ENCODE measurements at regions not wholly inside any gene's neighbourhood (a gene's known extent, or its start where the extent isn't known, plus 50 kb on each side); places are given as distances from the start of the nearest gene placed in this dataset.

DNA sequence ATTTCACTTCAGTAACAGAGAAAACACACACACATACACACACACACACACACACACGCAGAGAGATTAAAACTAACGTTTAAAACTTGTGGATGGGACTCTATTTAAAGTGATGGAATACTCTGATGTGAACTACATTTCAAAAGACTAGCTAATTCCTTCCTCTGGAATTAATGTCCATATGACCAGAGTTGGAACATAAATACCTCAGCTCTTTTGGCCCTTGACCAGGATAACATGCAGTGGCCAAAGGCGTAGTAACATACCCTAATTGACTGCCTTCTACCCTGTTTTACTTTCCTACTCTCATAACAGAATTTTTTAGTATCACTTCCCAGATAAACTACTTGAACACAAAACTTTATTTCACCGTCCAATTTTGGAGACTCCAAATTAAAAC lies 671.3 kb upstream of the CHAC2 start:
- Histone ChIP-seq H3K36me3 (ENCODE audit: control insufficient read depth, insufficient read depth, low read length) (no peaks in the 10 kb centered on the region), H3K4me1 (ENCODE audit: control insufficient read depth, insufficient read depth, low read length) (peaks cover 2% of the 10 kb centered on the region), H3K27me3 (ENCODE audit: control insufficient read depth, insufficient read depth, low read length) (no peaks in the 10 kb centered on the region), H3K27ac (ENCODE audit: low read length) (no peak overlapping the region), H3K9me3 (ENCODE audit: control insufficient read depth, low read depth, low read length) (no peaks in the 10 kb centered on the region), H3K4me3 (ENCODE audit: low read length) (no peak overlapping the region)
- no peak for DNase-seq
- WGBS (ENCODE audit: insufficient coverage, low lambda C conversion rate), result 91% methylated on average over 1 of the region's 4 CpGs

DNA sequence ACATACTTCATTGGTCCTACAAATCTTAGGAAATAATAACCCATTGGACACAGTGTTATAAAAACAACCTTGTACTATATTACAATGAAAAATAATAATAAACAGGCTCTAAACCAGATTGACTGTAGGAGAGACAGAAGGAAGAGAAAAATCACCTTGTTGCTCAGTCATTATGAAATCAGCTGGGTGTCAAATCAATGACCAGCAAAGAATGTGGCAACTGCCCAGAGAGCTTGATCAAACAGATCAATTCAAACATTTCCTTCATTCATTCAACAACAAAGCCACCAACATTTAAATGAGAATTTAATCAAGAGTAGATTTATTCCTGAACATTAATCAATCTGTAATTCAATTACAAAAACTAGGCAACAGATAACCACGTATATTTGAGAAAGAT lies 671.9 kb upstream of the CHAC2 start:
- WGBS (ENCODE audit: insufficient coverage, low lambda C conversion rate), result 100% methylated on average over 1 of the region's 1 CpG
- Histone ChIP-seq H3K9me3 (ENCODE audit: control insufficient read depth, low read depth, low read length) (no peaks in the 10 kb centered on the region), H3K4me1 (ENCODE audit: control insufficient read depth, insufficient read depth, low read length) (peaks cover 2% of the 10 kb centered on the region), H3K27me3 (ENCODE audit: control insufficient read depth, insufficient read depth, low read length) (no peaks in the 10 kb centered on the region), H3K4me3 (ENCODE audit: low read length) (no peak overlapping the region), H3K27ac (ENCODE audit: low read length) (no peak overlapping the region), H3K36me3 (ENCODE audit: control insufficient read depth, insufficient read depth, low read length) (no peaks in the 10 kb centered on the region)
- DNase-seq, result no peak

DNA sequence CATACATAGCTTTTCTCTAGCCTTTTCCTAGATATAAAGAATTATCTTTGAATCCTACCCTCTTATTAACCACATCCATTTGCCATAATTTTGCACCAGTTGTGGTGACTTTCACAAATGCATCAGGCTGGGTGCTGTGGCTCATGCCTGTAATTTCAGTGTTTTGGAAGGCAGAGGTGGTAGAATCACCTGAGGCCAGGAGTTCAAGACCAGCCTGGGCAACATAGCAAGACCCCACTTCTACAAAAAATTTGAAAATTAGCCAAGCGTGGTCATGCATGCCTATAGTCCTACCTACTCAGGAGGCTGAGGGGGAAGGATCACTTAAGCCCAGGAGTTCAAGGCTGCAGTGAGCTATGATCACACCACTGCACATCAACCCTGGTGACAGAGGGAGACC lies 672.4 kb upstream of the CHAC2 start:
- no peak for DNase-seq
- no CpG with 5 or more reads among the region's 1 CpG for WGBS (ENCODE audit: insufficient coverage, low lambda C conversion rate)
- no peak overlapping the region for H3K4me3 ChIP-seq (ENCODE audit: low read length)
- H3K27me3 ChIP-seq (ENCODE audit: control insufficient read depth, insufficient read depth, low read length), result no peaks in the 10 kb centered on the region
- no peaks in the 10 kb centered on the region for H3K36me3 ChIP-seq (ENCODE audit: control insufficient read depth, insufficient read depth, low read length)
- H3K27ac ChIP-seq (ENCODE audit: low read length), result no peak overlapping the region
- no peaks in the 10 kb centered on the region for H3K9me3 ChIP-seq (ENCODE audit: control insufficient read depth, low read depth, low read length)
- H3K4me1 ChIP-seq (ENCODE audit: control insufficient read depth, insufficient read depth, low read length), result peaks cover 2% of the 10 kb centered on the region

DNA sequence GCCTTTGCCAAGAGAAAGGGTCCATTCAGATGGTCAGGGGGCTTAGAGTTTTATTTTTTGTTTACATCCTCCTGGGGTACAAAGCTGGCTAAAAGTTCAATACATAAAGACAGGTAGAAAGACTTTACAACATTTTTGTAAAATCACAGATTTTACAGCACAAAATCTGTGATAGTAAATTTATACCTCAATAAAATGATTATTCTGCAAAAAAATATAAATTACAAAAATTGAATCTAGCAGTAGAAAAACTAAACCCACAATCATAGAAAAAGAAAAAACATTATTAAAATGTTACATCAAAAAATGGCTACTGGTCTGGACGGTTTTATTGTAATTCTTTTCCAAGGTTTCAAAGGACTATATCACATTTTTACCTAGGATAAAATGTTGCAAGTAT lies 674.2 kb upstream of the CHAC2 start:
- Histone ChIP-seq H3K9me3 (ENCODE audit: control insufficient read depth, low read depth, low read length) (no peaks in the 10 kb centered on the region), H3K27me3 (ENCODE audit: control insufficient read depth, insufficient read depth, low read length) (no peaks in the 10 kb centered on the region), H3K4me3 (ENCODE audit: low read length) (no peak overlapping the region), H3K27ac (ENCODE audit: low read length) (no peak overlapping the region), H3K36me3 (ENCODE audit: control insufficient read depth, insufficient read depth, low read length) (no peaks in the 10 kb centered on the region), H3K4me1 (ENCODE audit: control insufficient read depth, insufficient read depth, low read length) (no peaks in the 10 kb centered on the region)
- no peak for DNase-seq
- 100% methylated on average over 1 of the region's 1 CpG for WGBS (ENCODE audit: insufficient coverage, low lambda C conversion rate)

DNA sequence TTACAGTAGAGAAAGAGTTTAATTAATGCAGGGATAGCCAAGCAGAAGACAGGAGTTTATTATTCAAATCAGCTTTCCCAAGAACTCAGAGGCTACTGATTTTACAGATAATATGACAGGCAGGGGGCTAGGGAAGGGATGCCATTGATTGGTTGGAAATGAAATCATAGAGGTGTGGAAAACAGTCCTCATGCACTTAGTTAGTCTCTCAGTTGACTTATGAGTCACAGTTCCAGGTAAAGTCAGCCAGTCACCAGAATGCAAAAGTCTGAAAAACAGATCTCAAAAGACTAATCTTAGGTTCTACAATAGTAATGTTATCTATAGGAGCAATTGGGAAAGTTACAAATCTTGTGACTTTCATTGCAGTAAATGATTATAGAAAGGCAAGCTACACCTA lies 676.4 kb upstream of the CHAC2 start:
- Histone ChIP-seq H3K4me1 (ENCODE audit: control insufficient read depth, insufficient read depth, low read length) (no peaks in the 10 kb centered on the region), H3K4me3 (ENCODE audit: low read length) (no peak overlapping the region), H3K36me3 (ENCODE audit: control insufficient read depth, insufficient read depth, low read length) (no peaks in the 10 kb centered on the region), H3K27me3 (ENCODE audit: control insufficient read depth, insufficient read depth, low read length) (no peaks in the 10 kb centered on the region), H3K27ac (ENCODE audit: low read length) (no peak overlapping the region), H3K9me3 (ENCODE audit: control insufficient read depth, low read depth, low read length) (no peaks in the 10 kb centered on the region)
- peak; percentile 29 to 33 for DNase-seq

DNA sequence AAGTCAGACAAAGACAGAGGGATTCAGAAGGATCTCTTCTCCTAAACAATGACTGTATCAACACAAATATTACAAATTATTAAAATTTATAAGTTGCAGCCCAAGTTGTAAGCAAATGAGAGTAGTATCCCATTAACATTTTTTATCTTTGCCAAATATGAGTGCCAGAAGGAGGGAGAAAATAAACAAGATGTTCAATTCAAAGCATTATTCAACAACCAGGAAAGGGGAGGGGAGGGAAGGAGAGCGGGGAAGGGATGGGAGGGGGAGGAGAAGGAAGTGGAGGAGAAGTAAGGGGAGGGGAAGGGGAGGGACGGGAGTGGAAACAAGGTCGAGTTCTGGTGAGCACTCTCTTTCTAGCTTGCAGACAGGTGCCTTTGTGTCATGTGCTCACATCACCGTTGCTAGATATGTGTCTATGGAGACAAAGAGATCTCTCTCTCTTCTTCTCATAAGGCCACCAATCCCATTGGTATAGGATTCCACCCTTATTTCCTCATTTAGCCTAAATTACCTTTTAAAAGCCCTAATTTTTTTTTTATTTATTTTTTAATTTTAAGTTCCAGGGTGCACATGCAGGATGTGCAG lies 679.6 kb upstream of the CHAC2 start:
- WGBS (ENCODE audit: insufficient coverage, low lambda C conversion rate), result no CpG with 5 or more reads among the region's 4 CpGs
- H3K27ac ChIP-seq (ENCODE audit: low read length), result no peak overlapping the region
- H3K27me3 ChIP-seq (ENCODE audit: control insufficient read depth, insufficient read depth, low read length), result no peaks in the 10 kb centered on the region
- H3K36me3 ChIP-seq (ENCODE audit: control insufficient read depth, insufficient read depth, low read length), result no peaks in the 10 kb centered on the region
- H3K4me3 ChIP-seq (ENCODE audit: low read length), result no peak overlapping the region
- DNase-seq, result peak in 1 of 2 donors; percentile 7
- no peaks in the 10 kb centered on the region for H3K9me3 ChIP-seq (ENCODE audit: control insufficient read depth, low read depth, low read length)
- no peaks in the 10 kb centered on the region for H3K4me1 ChIP-seq (ENCODE audit: control insufficient read depth, insufficient read depth, low read length)

DNA sequence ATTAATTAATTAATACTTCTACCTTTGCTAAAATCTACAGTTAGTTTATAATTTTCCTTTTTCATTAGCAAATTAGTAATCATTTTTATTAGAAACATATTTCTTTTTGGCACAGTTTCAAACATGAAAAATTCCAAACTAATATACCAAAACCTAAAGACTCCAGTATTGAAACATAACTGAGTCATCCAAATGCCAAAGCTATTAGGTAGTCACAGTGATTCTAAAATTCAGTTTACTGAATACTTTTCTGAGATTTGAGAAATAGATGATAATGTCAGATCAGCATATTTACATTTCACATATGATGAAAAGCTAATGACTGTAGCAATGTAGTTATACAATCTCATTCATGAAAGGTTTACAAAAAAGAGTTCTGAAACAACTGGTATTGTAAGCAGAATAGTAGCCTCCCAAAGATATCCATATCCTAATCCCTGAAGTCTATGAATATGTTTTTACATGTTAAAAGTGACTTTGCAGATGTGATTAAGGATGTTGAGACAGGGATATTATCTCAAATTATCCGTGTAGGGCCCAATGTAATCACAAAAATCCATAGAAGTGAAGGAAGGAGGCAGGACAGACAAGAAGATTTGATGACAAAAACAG lies 680.2 kb upstream of the CHAC2 start:
- no CpG with 5 or more reads among the region's 1 CpG for WGBS (ENCODE audit: insufficient coverage, low lambda C conversion rate)
- Histone ChIP-seq H3K27ac (ENCODE audit: low read length) (no peak overlapping the region), H3K9me3 (ENCODE audit: control insufficient read depth, low read depth, low read length) (no peaks in the 10 kb centered on the region), H3K4me3 (ENCODE audit: low read length) (no peak overlapping the region), H3K4me1 (ENCODE audit: control insufficient read depth, insufficient read depth, low read length) (no peaks in the 10 kb centered on the region), H3K36me3 (ENCODE audit: control insufficient read depth, insufficient read depth, low read length) (no peaks in the 10 kb centered on the region), H3K27me3 (ENCODE audit: control insufficient read depth, insufficient read depth, low read length) (no peaks in the 10 kb centered on the region)
- DNase-seq, result no peak

DNA sequence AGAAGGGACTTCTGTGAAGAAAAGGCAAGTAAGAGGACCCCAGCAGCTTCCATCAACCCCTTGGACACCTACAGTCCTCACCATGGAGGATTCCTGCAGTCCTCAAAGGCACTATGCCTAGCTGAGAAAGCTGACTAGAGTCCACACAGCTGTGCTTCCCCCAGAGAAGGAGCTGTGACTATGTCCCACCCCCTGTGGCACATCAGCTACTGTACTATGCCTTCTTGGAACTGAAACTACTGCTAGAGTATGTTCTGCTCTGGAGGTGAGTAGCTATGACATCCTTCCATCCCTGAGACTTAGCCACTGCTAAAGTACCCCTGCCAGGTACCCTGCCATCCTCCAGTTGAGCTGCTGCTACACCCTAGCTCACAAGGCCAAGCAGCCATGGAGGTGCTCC lies 690.2 kb upstream of the CHAC2 start:
- DNase-seq, result no peak
- Histone ChIP-seq H3K27me3 (ENCODE audit: control insufficient read depth, insufficient read depth, low read length) (no peaks in the 10 kb centered on the region), H3K36me3 (ENCODE audit: control insufficient read depth, insufficient read depth, low read length) (no peaks in the 10 kb centered on the region), H3K9me3 (ENCODE audit: control insufficient read depth, low read depth, low read length) (no peaks in the 10 kb centered on the region), H3K27ac (ENCODE audit: low read length) (no peak overlapping the region), H3K4me1 (ENCODE audit: control insufficient read depth, insufficient read depth, low read length) (no peaks in the 10 kb centered on the region), H3K4me3 (ENCODE audit: low read length) (no peak overlapping the region)

DNA sequence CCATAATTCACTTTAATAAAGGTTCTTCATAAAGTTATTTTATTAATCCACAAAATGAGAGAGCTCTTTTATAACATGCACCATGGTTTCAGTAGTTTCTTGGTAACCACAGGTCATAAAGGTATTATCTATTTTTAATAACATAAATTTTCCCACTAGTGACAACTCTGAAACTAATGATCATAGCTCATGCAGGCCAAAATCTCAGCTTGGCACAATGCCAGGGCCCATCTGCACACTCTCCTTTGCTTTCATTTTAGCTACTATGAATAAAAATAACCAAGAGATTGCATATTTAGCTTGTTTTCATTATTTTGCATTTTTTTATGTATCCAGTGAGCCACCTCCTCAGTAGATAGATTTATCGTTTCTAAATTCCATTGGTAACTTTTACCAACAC lies 691.8 kb upstream of the CHAC2 start:
- H3K4me3 ChIP-seq (ENCODE audit: low read length), result no peak overlapping the region
- WGBS (ENCODE audit: insufficient coverage, low lambda C conversion rate), result 80% methylated on average over 1 of the region's 1 CpG
- DNase-seq, result no peak

DNA sequence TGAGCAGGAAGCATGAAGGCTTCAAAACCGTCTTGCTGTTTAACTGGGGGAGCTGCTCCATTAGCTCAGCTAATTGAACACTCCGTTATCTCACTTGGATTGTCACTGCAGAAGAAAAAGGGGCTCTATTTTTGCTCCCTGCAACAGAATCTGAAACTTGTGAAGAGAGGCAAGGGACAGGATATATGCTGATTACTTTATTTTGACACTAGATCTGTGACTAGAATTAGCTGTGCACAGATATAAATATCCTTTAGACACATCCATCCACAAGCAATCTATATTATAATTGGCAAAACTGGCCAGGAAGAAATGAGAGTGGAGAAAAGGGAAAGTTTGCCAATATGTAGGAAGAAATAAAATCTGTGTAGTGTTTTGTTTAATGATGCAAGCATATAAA lies 700.1 kb upstream of the CHAC2 start:
- Histone ChIP-seq H3K36me3 (ENCODE audit: control insufficient read depth, insufficient read depth, low read length) (no peaks in the 10 kb centered on the region), H3K9me3 (ENCODE audit: control insufficient read depth, low read depth, low read length) (no peaks in the 10 kb centered on the region), H3K27ac (ENCODE audit: low read length) (no peak overlapping the region), H3K4me3 (ENCODE audit: low read length) (no peak overlapping the region), H3K27me3 (ENCODE audit: control insufficient read depth, insufficient read depth, low read length) (no peaks in the 10 kb centered on the region), H3K4me1 (ENCODE audit: control insufficient read depth, insufficient read depth, low read length) (no peaks in the 10 kb centered on the region)
- WGBS (ENCODE audit: insufficient coverage, low lambda C conversion rate), result no CpG with 5 or more reads among the region's 2 CpGs
- no peak for DNase-seq

More for the DNA sequence above, 691.8 kb upstream of the CHAC2 start:
- Histone ChIP-seq H3K4me1 (ENCODE audit: control insufficient read depth, insufficient read depth, low read length) (no peaks in the 10 kb centered on the region), H3K27ac (ENCODE audit: low read length) (no peak overlapping the region), H3K36me3 (ENCODE audit: control insufficient read depth, insufficient read depth, low read length) (no peaks in the 10 kb centered on the region), H3K9me3 (ENCODE audit: control insufficient read depth, low read depth, low read length) (no peaks in the 10 kb centered on the region), H3K27me3 (ENCODE audit: control insufficient read depth, insufficient read depth, low read length) (no peaks in the 10 kb centered on the region)

DNA sequence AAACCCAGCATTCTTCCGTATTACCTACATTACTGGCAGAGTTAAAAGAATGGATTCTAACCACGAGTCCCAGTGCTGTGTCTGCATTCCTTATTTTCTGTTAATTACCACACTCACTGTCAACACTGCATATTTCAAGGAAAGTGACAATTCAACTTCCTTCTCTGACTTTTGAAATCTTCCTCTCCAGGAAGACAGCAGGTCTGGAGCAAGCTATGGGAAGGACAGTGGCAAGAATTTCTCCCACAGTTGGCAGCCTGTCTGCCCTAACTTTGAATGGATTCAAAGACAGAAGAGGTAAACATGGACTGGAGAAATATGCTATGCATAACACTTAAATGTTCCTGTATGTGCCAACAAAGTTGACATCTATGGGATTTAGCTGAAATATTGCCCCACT lies 700.5 kb upstream of the CHAC2 start:
- no peak overlapping the region for H3K4me3 ChIP-seq (ENCODE audit: low read length)
- no peaks in the 10 kb centered on the region for H3K9me3 ChIP-seq (ENCODE audit: control insufficient read depth, low read depth, low read length)
- no peak for DNase-seq
- H3K4me1 ChIP-seq (ENCODE audit: control insufficient read depth, insufficient read depth, low read length), result no peaks in the 10 kb centered on the region
- H3K27me3 ChIP-seq (ENCODE audit: control insufficient read depth, insufficient read depth, low read length), result no peaks in the 10 kb centered on the region
- H3K36me3 ChIP-seq (ENCODE audit: control insufficient read depth, insufficient read depth, low read length), result no peaks in the 10 kb centered on the region
- WGBS (ENCODE audit: insufficient coverage, low lambda C conversion rate), result no CpG with 5 or more reads among the region's 2 CpGs
- no peak overlapping the region for H3K27ac ChIP-seq (ENCODE audit: low read length)

Data from large intestine (tissue), 3 donors.